GM12872 (cell line): ENCODE measurements at regions not wholly inside any gene's neighbourhood (a gene's known extent, or its start where the extent isn't known, plus 50 kb on each side); places are given as distances from the start of the nearest gene placed in this dataset.

ENCODE experiments used
- CTCF ChIP-seq: IDR thresholded peaks from 3 replicates; pipeline ENCODE4 v1.5.1; 2011; ENCODE audit warnings: low read depth, mild to moderate bottlenecking, low read length, moderate library complexity; ENCODE audit not compliant: insufficient read depth

GRCh38 chr7:46625032-46625431 is 704.0 kb upstream of the IGFBP3 start:
- no peak for TF ChIP-seq CTCF

GRCh38 chr7:46622251-46622650 is 701.2 kb upstream of the IGFBP3 start:
- no peak for TF ChIP-seq CTCF

GRCh38 chr7:46619723-46620310 is 698.7 kb upstream of the IGFBP3 start:
- TF ChIP-seq CTCF: no peak

- no peak for TF ChIP-seq CTCF
Measured at GRCh38 chr7:46616636-46617035, 695.6 kb upstream of the IGFBP3 start.

GRCh38 chr7:46613551-46613950 is 692.5 kb upstream of the IGFBP3 start:
- TF ChIP-seq CTCF: no peak

GRCh38 chr7:46613116-46613515 is 692.0 kb upstream of the IGFBP3 start:
- no peak for TF ChIP-seq CTCF

- TF ChIP-seq CTCF: no peak
Measured at GRCh38 chr7:46611508-46611907, 690.4 kb upstream of the IGFBP3 start.

- no peak for TF ChIP-seq CTCF
Measured at GRCh38 chr7:46610746-46611145, 689.7 kb upstream of the IGFBP3 start.
